Lower lobe of right lung (tissue), 2 donors: ENCODE measurements at regions not wholly inside any gene's neighbourhood (a gene's known extent, or its start where the extent isn't known, plus 50 kb on each side); places are given as distances from the start of the nearest gene placed in this dataset.
A peak's percentile ranks its signal among the peaks of the same experiment; 100 is the strongest.

ENCODE experiments used
- ATAC-seq, 2 donors: fragments of 200-7000 bp; cut with Tn5 transposase; one replicate each; pipeline ENCODE4 v1.9.1; 2020 to 2022; ENCODE audit warnings: mild to moderate bottlenecking in 2 of 2, moderate library complexity in 2 of 2
- DNase-seq: peaks from one replicate; pipeline ENCODE4 v3.0.0-alpha.2; 2020
- H3K27ac ChIP-seq: fragments of 200-600 bp; one replicate; pipeline ENCODE4 v1.8.0; 2022
- H3K27me3 ChIP-seq: fragments of 200-600 bp; one replicate; pipeline ENCODE4 v1.8.0; 2022; ENCODE audit warnings: low read depth
- H3K36me3 ChIP-seq: fragments of 200-600 bp; one replicate; pipeline ENCODE4 v1.8.0; 2022; ENCODE audit warnings: mild to moderate bottlenecking
- H3K4me1 ChIP-seq: fragments of 200-600 bp; one replicate; pipeline ENCODE4 v1.8.0; 2022
- H3K4me3 ChIP-seq: fragments of 200-600 bp; one replicate; pipeline ENCODE4 v1.8.0; 2022; ENCODE audit warnings: mild to moderate bottlenecking
- H3K9me3 ChIP-seq: fragments of 200-600 bp; one replicate; pipeline ENCODE4 v1.8.0; 2022
- intact Hi-C: fragments of 100-400 bp; cut with DNase I; formaldehyde crosslinking; loops from one replicate; pipeline ENCODE4 v1.11.0; 2022
- TF ChIP-seq, protein P1 (sequence below): fragments of 200-600 bp; IDR thresholded peaks from one replicate; pipeline ENCODE4 v1.8.0; 2022; ENCODE audit warnings: antibody characterized with exemption, mild to moderate bottlenecking
- donor health status: DM: no; HTN: yes; CAD: no; lungs with severe emphysema.

DNA sequence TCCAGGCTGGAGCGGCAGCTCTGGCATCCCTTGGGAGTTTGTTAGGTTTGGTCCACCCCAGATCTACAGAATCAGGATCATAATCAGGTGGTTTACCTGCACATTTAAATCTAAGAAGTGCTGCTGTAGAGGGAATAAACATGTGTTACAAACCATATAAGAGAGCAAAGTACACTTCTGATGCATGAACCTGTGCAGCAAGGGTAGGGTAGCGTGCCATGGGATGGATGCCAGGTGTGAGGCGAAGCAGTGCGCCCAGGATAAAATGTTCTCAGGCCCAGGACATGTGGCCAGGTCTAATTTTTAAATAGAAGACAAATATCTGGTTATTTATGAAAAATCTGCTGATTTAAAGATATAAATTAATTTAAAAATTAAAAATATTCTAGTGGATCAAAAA is 308.8 kb upstream of the USP24 start:
- ATAC-seq (no peak), DNase-seq (no peak)
- intact Hi-C loops, result no loop called here
- H3K4me1 ChIP-seq, result no peaks in the 10 kb centered on the region
- no peaks in the 10 kb centered on the region for H3K36me3 ChIP-seq
- no peak overlapping the region for H3K27ac ChIP-seq
- H3K9me3 ChIP-seq, result no peaks in the 10 kb centered on the region
- TF ChIP-seq, protein P1, sequence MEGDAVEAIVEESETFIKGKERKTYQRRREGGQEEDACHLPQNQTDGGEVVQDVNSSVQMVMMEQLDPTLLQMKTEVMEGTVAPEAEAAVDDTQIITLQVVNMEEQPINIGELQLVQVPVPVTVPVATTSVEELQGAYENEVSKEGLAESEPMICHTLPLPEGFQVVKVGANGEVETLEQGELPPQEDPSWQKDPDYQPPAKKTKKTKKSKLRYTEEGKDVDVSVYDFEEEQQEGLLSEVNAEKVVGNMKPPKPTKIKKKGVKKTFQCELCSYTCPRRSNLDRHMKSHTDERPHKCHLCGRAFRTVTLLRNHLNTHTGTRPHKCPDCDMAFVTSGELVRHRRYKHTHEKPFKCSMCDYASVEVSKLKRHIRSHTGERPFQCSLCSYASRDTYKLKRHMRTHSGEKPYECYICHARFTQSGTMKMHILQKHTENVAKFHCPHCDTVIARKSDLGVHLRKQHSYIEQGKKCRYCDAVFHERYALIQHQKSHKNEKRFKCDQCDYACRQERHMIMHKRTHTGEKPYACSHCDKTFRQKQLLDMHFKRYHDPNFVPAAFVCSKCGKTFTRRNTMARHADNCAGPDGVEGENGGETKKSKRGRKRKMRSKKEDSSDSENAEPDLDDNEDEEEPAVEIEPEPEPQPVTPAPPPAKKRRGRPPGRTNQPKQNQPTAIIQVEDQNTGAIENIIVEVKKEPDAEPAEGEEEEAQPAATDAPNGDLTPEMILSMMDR, result no peak
- no peak overlapping the region for H3K4me3 ChIP-seq
- H3K27me3 ChIP-seq, result no peaks in the 10 kb centered on the region

- Histone ChIP-seq H3K4me3 (no peak overlapping the region), H3K4me1 (no peaks in the 10 kb centered on the region), H3K36me3 (no peaks in the 10 kb centered on the region), H3K27me3 (no peaks in the 10 kb centered on the region), H3K9me3 (no peaks in the 10 kb centered on the region), H3K27ac (no peak overlapping the region)
- TF ChIP-seq, protein P1, result no peak
- no peak for ATAC-seq
- no peak for DNase-seq
- intact Hi-C loops, result no loop called here
These were observed 307.8 kb upstream of the USP24 start for GRCh38 chr1:55522982-55523381.

DNA sequence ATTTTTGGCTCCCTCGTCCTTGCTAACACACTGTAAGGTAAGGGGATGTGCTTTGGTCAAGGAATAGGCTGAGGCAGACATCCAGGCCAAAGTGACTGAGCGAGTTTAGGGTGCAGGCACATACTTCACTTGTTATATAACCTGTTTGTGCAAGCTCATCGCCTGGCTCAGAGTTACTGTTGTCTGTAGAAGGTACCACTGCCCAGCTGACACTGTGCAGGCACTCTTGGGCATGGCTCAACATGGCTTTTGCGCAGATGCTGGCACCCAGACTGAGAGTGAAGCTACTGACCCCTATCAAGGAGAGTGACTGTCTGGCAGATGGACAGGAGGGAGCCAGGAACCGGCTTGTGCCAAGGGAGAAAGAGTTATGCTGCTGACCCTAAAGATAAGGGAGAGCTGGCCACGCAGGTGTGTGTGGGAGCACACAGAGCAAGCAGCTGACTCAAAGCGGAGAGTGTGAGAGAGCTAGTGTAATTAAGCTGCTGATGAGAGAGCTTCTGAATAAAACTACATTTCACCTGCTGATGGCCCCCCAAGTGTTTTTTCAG is 307.3 kb upstream of the USP24 start:
- H3K9me3 ChIP-seq, result no peaks in the 10 kb centered on the region
- H3K4me3 ChIP-seq, result no peak overlapping the region
- H3K27ac ChIP-seq, result no peak overlapping the region
- TF ChIP-seq, protein P1, result no peak
- H3K4me1 ChIP-seq, result no peaks in the 10 kb centered on the region
- DNase-seq (no peak), ATAC-seq (peak in 1 of 2 donors; percentile 28)
- intact Hi-C loops, result no loop called here
- no peaks in the 10 kb centered on the region for H3K36me3 ChIP-seq
- no peaks in the 10 kb centered on the region for H3K27me3 ChIP-seq

GRCh38 chr1:55520861-55521260 is 305.7 kb upstream of the USP24 start:
- intact Hi-C loops, result no loop called here
- Histone ChIP-seq H3K4me3 (no peak overlapping the region), H3K36me3 (no peaks in the 10 kb centered on the region), H3K27ac (no peak overlapping the region), H3K27me3 (no peaks in the 10 kb centered on the region), H3K4me1 (no peaks in the 10 kb centered on the region), H3K9me3 (no peaks in the 10 kb centered on the region)
- DNase-seq (no peak), ATAC-seq (no peak)
- TF ChIP-seq, protein P1, result no peak

- H3K27me3 ChIP-seq, result no peaks in the 10 kb centered on the region
- H3K27ac ChIP-seq, result no peak overlapping the region
- no peaks in the 10 kb centered on the region for H3K9me3 ChIP-seq
- no peaks in the 10 kb centered on the region for H3K4me1 ChIP-seq
- no peak overlapping the region for H3K4me3 ChIP-seq
- no peak for ATAC-seq
- no peaks in the 10 kb centered on the region for H3K36me3 ChIP-seq
- no peak for DNase-seq
- TF ChIP-seq, protein P1, result no peak
- intact Hi-C loops, result no loop called here
These were observed 304.9 kb upstream of the USP24 start for GRCh38 chr1:55519937-55520683.
